HG02798 (cell line): ENCODE measurements at regions not wholly inside any gene's neighbourhood (a gene's known extent, or its start where the extent isn't known, plus 50 kb on each side); places are given as distances from the start of the nearest gene placed in this dataset.

Experiments
- ATAC-seq: cut with Tn5 transposase; IDR thresholded peaks from one replicate; pipeline ENCODE4 v1.9.1; 2021; ENCODE audit warnings: mild to moderate bottlenecking; ENCODE audit not compliant: unreplicated experiment, poor library complexity

GRCh38 chr13:85500696-85501256 lies 298.4 kb downstream of the SLITRK6 start:
- ATAC-seq, result no peak

DNA sequence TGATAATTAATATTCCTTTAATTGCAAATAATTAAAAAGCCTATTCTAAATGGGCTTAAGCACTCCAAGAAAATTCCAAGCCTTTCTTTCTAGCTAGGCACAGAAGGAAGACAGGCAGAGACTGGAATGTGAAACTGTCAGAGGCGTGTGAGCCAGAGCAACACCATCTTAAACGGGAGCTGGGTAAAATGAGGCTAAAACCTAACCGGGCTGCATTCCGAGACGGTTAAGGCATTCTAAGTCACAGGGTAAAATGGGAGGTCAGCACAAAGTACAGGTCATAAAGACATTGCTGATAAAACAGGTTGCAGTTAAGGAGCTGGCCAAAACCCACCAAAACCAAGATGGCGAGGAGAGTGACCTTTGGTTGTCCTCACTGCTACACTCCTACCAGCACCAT lies 300.4 kb downstream of the SLITRK6 start:
- no peak for ATAC-seq

GRCh38 chr13:85497652-85498051 lies 301.6 kb downstream of the SLITRK6 start:
- ATAC-seq, result no peak

DNA sequence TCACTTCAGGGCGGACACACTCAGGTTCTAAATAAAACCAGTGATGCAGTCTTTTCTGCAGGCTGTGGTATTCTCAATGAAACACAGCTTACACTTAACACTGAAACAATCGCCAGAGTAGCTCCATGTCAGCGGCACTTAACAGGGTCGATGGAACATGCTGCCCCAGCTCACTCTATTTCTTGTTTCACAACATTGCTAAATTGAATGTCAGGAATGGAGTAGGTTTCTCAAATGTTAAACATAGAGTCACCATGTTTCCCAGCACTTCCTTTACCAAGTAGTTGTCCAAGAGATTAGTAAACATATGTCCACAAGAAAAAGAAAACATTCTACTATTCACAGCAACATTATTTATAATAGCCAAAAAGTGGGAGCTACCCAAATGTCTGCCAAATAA lies 306.9 kb downstream of the SLITRK6 start:
- no peak for ATAC-seq

DNA sequence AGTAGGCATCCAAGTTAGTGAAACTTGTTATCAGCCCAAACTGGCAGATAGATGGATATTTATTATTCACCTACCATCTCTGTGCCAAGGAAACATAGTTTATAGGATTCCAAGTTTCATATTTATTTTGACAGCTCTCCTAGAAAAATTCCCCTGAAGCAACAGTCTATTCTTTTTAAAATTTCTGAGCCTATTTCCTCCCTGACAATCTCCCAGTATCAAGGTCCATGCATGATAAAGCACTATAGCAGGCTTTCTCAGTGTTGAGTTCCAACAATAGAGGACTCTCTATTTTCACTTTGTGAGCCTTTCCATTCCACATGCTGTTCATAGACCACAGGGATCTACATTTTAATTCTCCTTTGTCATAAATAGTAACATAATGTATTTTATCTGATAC lies 312.6 kb downstream of the SLITRK6 start:
- no peak for ATAC-seq

GRCh38 chr13:85473144-85473543 lies 326.1 kb downstream of the SLITRK6 start:
- ATAC-seq, result no peak

GRCh38 chr13:85469320-85469719 lies 329.9 kb downstream of the SLITRK6 start:
- ATAC-seq, result no peak

DNA sequence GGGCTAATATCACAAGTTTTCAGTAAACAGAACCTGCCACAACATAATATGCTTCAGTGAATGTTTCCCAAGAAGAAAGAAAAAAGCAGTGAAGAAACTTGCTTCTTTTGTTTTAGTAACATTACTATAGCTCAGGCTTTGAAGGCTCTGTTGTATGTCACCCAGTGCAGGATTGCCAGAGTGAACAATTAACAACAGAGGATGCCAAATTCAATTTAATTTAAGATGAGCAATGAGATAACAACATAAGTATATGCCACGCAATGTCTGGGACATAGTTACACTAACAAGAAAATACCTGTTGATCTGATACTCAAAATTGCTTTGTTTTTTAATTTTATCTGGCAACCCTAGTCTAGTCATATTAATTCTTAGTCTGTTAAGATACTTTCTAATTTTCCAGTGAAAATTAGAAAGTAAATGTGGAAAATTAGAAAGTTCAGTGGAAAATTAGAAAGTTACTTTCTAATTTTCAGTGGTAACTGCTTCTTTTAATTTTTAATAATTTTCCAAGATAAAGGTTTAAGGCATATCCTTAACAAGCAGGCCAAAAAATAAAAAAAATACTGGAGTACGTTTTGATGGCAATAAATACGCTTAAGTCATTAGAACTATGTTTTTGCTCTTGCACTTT lies 336.3 kb downstream of the SLITRK6 start:
- no peak for ATAC-seq

DNA sequence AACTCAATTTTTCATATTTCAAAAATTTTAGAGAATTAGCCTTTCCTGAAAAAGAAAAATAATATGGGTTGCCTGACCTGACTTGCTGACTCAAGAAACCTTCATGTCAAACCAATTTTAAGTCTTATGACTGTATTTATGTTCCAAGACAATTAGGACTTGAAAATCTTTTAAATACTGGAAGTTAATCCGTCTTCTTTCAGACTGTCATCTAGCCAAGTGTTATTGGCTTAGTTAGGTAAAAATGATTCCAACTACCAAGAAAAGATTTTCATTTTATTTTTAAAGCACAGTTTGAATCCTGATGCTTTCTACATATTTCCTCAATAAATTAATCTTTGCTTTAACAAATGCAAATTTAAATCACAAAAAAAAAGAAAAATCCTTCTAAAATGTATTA lies 337.6 kb downstream of the SLITRK6 start:
- no peak for ATAC-seq

DNA sequence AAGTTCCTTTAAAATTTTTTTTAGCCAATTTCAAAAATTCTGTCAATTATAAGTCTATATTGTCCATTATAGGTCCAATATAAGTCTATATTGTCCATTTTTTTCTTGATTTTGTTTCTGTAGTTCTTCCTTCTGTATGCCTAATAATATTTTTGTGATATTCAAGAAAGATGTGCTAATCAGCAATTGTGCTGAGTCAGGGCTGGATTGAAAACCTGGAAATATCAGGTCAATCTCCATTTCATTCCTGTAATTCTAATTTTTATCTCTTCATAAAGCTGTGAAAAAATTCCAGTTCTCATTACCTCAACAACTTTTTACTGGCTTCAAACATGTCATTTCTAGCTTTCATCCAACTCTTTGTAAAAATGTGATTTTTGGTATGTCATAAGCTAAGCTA lies 353.7 kb downstream of the SLITRK6 start:
- ATAC-seq, result no peak

DNA sequence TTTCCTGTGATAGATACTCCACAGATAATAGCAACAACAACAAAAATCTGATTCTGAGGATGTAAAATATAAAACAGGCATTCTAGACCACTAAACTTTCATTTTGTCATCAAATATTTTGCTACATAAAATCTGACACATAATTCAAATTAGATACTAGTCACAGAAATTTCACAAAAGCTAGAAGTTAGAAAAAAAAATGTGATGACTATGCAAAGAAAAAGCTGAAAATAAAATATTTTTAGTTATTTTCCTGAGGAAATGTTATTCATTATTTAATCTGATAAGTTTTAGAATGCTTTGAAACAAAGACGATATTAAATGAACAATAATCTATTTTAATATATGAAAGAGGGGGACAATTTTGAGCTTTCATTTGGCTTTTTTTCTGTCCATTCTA lies 357.2 kb downstream of the SLITRK6 start:
- ATAC-seq, result no peak

DNA sequence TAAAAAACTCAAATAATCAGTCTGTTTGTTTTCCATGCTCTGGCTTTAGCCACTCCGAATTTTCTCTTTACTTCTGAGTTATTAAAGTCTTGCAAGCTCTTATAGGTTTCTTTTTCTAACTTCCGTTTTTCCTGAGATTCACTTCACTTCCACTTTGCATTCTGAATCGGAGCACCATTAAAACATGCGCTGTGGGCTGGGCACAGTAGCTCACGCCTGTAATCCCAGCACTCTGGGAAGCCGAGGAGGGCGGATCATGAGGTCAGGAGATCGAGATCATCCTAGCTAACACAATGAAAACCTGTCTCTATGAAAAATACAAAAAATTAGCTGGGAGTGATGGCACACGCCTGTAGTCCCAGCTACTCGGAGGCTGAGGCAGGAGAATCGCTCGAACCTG lies 357.9 kb downstream of the SLITRK6 start:
- no peak for ATAC-seq

DNA sequence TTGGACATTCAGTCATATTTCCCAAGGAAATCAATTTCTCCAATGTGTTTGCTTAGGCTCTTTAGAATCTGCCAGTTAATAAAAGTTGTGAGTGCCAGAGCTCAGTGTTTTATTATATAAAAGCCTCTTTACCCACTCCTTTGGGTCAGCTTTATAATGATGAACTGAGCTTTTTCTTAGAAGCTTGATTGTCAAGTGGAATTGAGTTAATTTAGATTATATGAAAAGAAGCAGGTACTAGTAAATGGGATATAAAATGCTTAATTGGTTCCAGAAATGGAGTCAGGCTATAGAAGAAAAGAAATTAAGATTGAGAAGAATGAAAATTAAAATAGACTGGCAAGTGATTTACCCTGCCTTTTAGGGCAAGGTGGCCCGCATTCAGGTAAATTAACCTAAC lies 363.2 kb downstream of the SLITRK6 start:
- no peak for ATAC-seq

DNA sequence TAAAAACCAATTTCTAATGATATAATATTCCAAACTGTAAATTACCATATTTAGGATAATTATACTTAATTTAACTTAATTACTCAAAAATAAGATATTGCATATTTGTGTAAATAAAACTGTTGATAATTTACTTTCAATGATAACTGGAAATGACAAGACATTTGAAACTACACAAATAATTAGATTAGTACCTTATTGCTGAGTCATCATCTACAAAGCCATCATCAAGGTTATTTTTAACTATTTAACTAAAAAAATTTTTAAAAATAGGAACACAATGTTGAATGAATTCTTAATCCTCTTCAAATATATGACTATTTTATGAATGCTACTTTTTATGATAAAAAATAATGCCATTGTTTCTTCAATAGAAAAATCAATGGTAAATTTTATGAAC lies 364.3 kb downstream of the SLITRK6 start:
- ATAC-seq, result no peak

- ATAC-seq, result no peak
Observed at GRCh38 chr13:85432881-85433280, 366.3 kb downstream of the SLITRK6 start.

- no peak for ATAC-seq
Observed at GRCh38 chr13:85431720-85432119, 367.5 kb downstream of the SLITRK6 start.

DNA sequence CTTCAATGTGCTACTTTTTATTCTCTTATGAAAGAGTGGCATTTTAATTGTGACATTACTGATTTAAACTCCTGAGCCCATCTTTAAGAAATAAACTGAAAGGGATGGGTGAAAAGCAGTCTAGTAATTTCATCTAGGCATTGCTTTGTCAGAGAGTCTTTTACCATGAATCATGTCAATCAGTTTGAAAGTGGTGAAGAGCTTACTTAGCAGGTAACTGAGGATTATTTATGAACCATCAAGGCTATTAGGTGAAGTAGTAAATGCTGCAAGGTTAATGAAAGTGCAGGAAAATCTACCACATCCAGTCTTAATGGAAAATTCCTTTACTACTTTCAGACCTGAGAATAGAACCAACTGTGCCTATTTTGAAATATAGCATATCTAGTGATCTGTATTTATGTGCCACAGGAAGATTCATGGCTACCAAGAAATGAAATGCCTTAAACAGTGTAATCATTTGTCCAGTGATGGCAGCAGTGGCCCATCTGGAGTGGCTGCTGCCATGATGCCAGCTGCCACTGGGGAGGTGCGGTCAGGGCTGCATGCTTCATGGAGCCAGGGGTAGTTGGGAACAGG lies 368.9 kb downstream of the SLITRK6 start:
- no peak for ATAC-seq

DNA sequence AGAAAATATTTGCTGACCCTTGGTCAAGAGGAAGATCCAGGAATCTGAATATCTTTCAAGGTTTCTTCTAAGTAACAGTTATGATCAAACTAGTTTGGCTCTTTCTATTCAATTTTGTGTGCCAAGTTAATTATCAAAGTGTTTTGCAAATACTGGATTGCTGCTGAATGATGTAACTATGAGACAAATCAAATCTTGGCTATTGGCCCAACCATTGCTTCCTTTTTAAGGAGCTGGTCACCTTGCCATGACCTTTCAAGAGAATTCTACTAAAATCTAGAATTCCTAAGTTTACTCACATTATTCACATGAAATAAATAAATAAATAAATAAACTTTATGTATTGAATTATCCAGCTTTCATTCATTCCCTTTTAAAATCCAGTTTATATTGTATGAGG lies 371.8 kb downstream of the SLITRK6 start:
- ATAC-seq, result no peak

DNA sequence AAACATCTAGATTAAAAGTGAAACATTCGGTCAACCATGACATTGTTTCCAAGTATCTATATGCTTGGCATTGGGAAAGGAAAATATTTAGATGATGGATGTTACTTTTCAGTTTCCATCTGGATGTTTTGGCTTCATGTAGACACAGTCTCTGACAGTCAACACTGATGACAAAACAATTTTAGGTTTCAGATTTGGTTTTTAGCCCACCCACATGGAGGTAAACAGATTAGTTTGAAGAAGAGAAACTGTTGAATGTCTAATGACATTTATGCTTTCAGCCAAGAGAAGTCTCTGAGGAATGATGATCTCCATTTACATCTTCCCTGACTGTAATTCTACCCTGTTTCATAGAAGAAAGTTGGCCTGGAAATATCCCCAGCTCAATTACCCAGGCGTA lies 379.1 kb downstream of the SLITRK6 start:
- ATAC-seq, result no peak

DNA sequence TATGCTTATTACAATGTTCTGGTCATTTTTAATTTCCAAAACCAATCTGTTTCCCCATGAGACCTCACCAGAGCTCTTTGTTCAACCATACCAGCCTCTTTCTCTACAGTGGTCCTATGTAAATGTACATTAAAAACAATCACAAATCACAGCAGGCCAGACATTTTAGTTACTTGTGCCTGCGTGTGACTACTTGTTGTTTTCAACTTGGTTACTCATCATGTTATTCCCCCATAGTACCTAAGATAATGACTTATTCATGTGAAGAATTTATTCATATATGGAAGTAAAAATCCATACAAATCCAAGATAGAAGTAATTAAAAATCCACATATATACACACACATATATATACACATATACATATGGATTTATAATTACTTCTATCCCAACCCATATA lies 379.6 kb downstream of the SLITRK6 start:
- ATAC-seq, result no peak

GRCh38 chr13:85417807-85418206 lies 381.4 kb downstream of the SLITRK6 start:
- no peak for ATAC-seq

- ATAC-seq, result no peak
Observed at GRCh38 chr13:85413664-85414063, 385.6 kb downstream of the SLITRK6 start.
